K562 (cell line): ENCODE measurements at regions not wholly inside any gene's neighbourhood (a gene's known extent, or its start where the extent isn't known, plus 50 kb on each side); places are given as distances from the start of the nearest gene placed in this dataset.
"Not testable (repeated sequence)": the region's sequence is repeated elsewhere in the genome, so short reads cannot be mapped to it uniquely, and the experiment has no call there.

Experiments
- ATAC-seq: fragments of 200-7000 bp; cut with Tn5 transposase; 3 replicates; pipeline ENCODE4 v1.9.1; 2020; ENCODE audit warnings: moderate library complexity
- BruUV-seq: library from RNA; stranded (reverse); fragments of 400-500 nt; replicated peaks from 2 replicates; lab custom pipeline; 2021; lab: Mats Ljungman, UMichigan
- CTCF ChIA-PET: fragments of 300-600 bp; formaldehyde crosslinking; extraction: SDS; loops from one replicate; lab custom pipeline; 2021; ENCODE audit warnings: low intra/inter-chr PET ratio; lab: Yijun Ruan, JAX
- POLR2A ChIA-PET: fragments of 300-600, 350-650 bp; sonication (Branson Sonifier 250); formaldehyde crosslinking; extraction: SDS; loops from one replicate; lab custom pipeline; 2021; ENCODE audit warnings: antibody characterized with exemption, inconsistent platforms; lab: Yijun Ruan, JAX
- DNase-seq, 4 experiments: peaks; one replicate each; pipeline versions ENCODE4 v3.0.0 to v3.0.0-alpha.2; 2011 to 2018; ENCODE audit warnings: low spot score in 3 of 4, mixed read lengths in 3 of 4; ENCODE audit errors: extremely low read depth in 1 of 4
- FAIRE-seq: peaks from 2 replicates; lab custom pipeline; 2011; peaks lifted over from hg19 to GRCh38; lab: Jason Lieb, UNC
- H2AFZ ChIP-seq: 2 replicates; pipeline ENCODE4 v1.6.0; 2011; ENCODE audit warnings: low read depth, low read length, control low read depth, inconsistent platforms
- H3K27ac ChIP-seq: fragments of 200-600 bp; 3 replicates; pipeline ENCODE4 v1.8.0; 2011; ENCODE audit warnings: low read depth, mild to moderate bottlenecking, control low read depth, inconsistent platforms, low read length, moderate library complexity, mixed read lengths; ENCODE audit errors: extremely low read depth
- H3K27me3 ChIP-seq, 2 experiments: fragments of 300-600 bp in 1 of 2; 2 replicates in 1 of 2; 3 replicates in 1 of 2; pipeline versions ENCODE4 v1.6.0 to v1.8.0; 2011; ENCODE audit warnings: inconsistent platforms in 2 of 2, low read length in 2 of 2, mild to moderate bottlenecking in 1 of 2, mixed read lengths in 1 of 2, moderate library complexity in 1 of 2; ENCODE audit not compliant: control insufficient read depth in 2 of 2, insufficient read depth in 2 of 2
- H3K36me3 ChIP-seq: fragments of 300-600 bp; 3 replicates; pipeline ENCODE4 v1.8.0; 2011; ENCODE audit warnings: mild to moderate bottlenecking, low read length, inconsistent platforms; ENCODE audit not compliant: control insufficient read depth, insufficient read depth
- H3K4me1 ChIP-seq, 2 experiments: fragments of 200-600 bp in 1 of 2; replicated peaks in 1 of 2; 2 replicates in 1 of 2; 3 replicates in 1 of 2; pipeline versions ENCODE4 v1.5.1 to v1.8.0; 2011; ENCODE audit warnings: inconsistent platforms in 2 of 2, low read length in 2 of 2, mild to moderate bottlenecking in 1 of 2, mixed read lengths in 1 of 2, moderate library complexity in 1 of 2; ENCODE audit not compliant: control insufficient read depth in 2 of 2, insufficient read depth in 2 of 2
- H3K4me2 ChIP-seq: 2 replicates; pipeline ENCODE4 v1.6.1; 2011; ENCODE audit warnings: low read length, control low read depth, inconsistent platforms, mixed read lengths; ENCODE audit not compliant: insufficient read depth
- H3K4me3 ChIP-seq: fragments of 200-600 bp; sonication (generic), shearing (Covaris generic); 2 replicates; pipeline ENCODE4 v1.5.1; 2016; ENCODE audit warnings: control low read depth, inconsistent platforms
- H3K79me2 ChIP-seq: fragments of 200-600 bp; 3 replicates; pipeline ENCODE4 v1.8.0; 2011; ENCODE audit warnings: low read length, inconsistent platforms; ENCODE audit not compliant: control insufficient read depth, insufficient read depth
- H3K9ac ChIP-seq, 2 experiments: 2 replicates each; pipeline versions ENCODE4 v1.6.0 to v1.6.1; 2011; ENCODE audit warnings: low read depth in 2 of 2, low read length in 2 of 2, control low read depth in 1 of 2, inconsistent platforms in 1 of 2, mild to moderate bottlenecking in 1 of 2, mixed read lengths in 1 of 2; ENCODE audit not compliant: insufficient read depth in 1 of 2
- H3K9me1 ChIP-seq: one replicate; pipeline ENCODE4 v1.6.0; 2011; ENCODE audit warnings: inconsistent platforms, mild to moderate bottlenecking, low read length, moderate library complexity; ENCODE audit not compliant: control insufficient read depth, insufficient read depth
- H3K9me3 ChIP-seq: replicated peaks from 2 replicates; pipeline ENCODE4 v1.5.1; 2011; ENCODE audit warnings: low read depth, low read length, inconsistent platforms; ENCODE audit not compliant: control insufficient read depth, insufficient read depth
- H4K20me1 ChIP-seq: replicated peaks from 2 replicates; pipeline ENCODE4 v1.6.1; 2011; ENCODE audit warnings: low read length, inconsistent platforms, mixed read lengths; ENCODE audit not compliant: control insufficient read depth, insufficient read depth
- ZNF324 ChIP-seq: fragments of 250-450 bp; sonication (Bioruptor Pico); IDR thresholded peaks from 2 replicates; pipeline ENCODE4 v1.4.0; 2020; ENCODE audit warnings: mild to moderate bottlenecking
- ZNF354B ChIP-seq: fragments of 250-450 bp; sonication (Bioruptor Pico); IDR thresholded peaks from 2 replicates; pipeline ENCODE4 v1.4.0; 2020
- ZNF507 ChIP-seq: conservative IDR thresholded peaks from 2 replicates; pipeline ENCODE4 v1.6.1; 2017; ENCODE audit warnings: missing genetic modification characterization, missing compliant biosample characterization
- WGBS: fragments of 100-300 bp; shearing (Covaris generic); methylation state at CpG from one replicate; pipeline ENCODE4 v1.1.6; 2016; ENCODE audit warnings: low coverage, mixed read lengths; ENCODE audit not compliant: insufficient coverage; ENCODE audit errors: missing lambda C conversion rate; 5-methylcytosine and 5-hydroxymethylcytosine counted together
- in situ Hi-C: fragments of 300-500 bp; cut with MboI; formaldehyde crosslinking; loops from 4 replicates; pipeline ENCODE4 v1.15.0; 2018; ENCODE audit warnings: inconsistent platforms, mixed read lengths
- intact Hi-C: fragments of 100-400 bp; cut with micrococcal nuclease; formaldehyde crosslinking; loops from 2 replicates; pipeline ENCODE4 v1.14.2; 2022

DNA sequence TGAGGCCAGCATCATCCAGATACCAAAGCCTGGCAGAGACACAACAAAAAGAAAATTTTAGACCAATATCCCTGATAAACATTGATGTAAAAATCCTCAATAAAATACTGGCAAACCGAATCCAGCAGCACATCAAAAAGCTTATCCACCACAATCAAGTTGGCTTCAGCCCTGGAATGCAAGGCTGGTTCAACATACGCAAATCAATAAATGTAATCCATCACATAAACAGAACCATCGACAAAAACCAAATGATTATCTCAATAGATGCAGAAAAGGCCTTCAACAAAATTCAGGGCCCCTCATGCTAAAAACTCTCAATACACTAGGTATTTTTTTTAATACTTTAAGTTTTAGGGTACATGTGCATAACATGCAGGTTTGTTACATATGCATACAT, 74.1 kb downstream of the ELAPOR2 start:
- ATAC-seq, H3K9me1 ChIP-seq, BruUV-seq, CTCF ChIA-PET, DNase-seq, H3K9ac ChIP-seq, H3K79me2 ChIP-seq, in situ Hi-C loops, H3K4me2 ChIP-seq, H2AFZ ChIP-seq, H3K9me3 ChIP-seq, H3K27me3 ChIP-seq, FAIRE-seq, H4K20me1 ChIP-seq, intact Hi-C loops, H3K4me3 ChIP-seq, H3K36me3 ChIP-seq, H3K4me1 ChIP-seq, H3K27ac ChIP-seq, POLR2A ChIA-PET: not testable (repeated sequence)
- 42% methylated on average over 3 of the region's 3 CpGs for WGBS
- TF ChIP-seq ZNF324 (CRISPR knock-in tag) (peak; percentile 99), ZNF507 (peak; percentile 27; the same call in 1 of the 2 replicates)

DNA sequence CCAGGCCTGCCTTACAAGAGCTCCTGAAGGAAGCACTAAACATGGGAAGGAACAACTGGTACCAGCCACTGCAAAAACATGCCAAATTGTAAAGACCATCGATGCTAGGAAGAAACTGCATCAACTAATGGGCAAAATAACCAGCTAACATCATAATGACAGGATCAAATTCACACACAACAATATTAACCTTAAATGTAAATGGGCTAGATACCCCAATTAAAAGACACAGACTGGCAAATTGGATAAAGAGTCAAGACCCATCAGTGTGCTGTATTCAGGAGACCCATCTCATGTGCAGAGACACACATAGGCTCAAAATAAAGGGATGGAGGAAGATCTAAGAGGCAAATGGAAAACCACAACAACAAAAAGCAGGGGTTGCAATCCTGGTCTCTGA, 75.8 kb downstream of the ELAPOR2 start:
- H3K4me2 ChIP-seq, H3K9ac ChIP-seq: not testable (repeated sequence)
- TF ChIP-seq ZNF507 (peak; percentile 97), ZNF354B (peak; percentile 89)
- TF ChIP-seq, all 486 proteins: peak for 2; not testable (repeated sequence) for 484
- H3K9me3 ChIP-seq, BruUV-seq, DNase-seq, intact Hi-C loops, H3K36me3 ChIP-seq, H4K20me1 ChIP-seq, H3K4me3 ChIP-seq, CTCF ChIA-PET, H3K27me3 ChIP-seq, H3K9me1 ChIP-seq, in situ Hi-C loops, H3K27ac ChIP-seq, FAIRE-seq, H2AFZ ChIP-seq, H3K79me2 ChIP-seq, H3K4me1 ChIP-seq, ATAC-seq: not testable (repeated sequence)
- WGBS: no CpG with 5 or more reads among the region's 1 CpG
- POLR2A ChIA-PET: interaction anchor here (0.6 to 1.6 kb wide), 3 partner anchors 11 to 275 kb away, joined by 3 to 4 read pairs (median 3); partner anchors contain the start of gene DMTF1

DNA sequence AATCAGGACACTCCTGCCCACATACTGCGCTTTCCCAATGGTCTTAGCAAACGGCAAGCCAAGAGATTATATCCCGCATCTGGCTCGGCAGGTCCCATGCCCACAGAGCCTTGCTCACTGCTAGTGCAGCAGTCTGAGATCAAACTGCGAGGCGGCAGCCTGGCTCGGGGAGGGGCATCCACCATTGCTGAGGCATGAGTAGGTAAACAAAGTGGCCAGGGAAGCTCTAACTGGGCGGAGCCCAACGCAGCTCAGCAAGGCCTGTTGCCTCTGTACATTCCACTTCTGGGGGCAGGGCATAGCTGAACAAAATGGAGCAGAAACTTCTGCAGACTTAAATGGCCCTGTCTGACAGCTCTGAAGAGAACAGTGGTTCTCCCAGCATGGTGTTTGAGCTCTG, 77.5 kb downstream of the ELAPOR2 start:
- H3K4me3 ChIP-seq, H3K27ac ChIP-seq, H4K20me1 ChIP-seq, H3K9me3 ChIP-seq, H3K4me2 ChIP-seq, H3K36me3 ChIP-seq, H3K9me1 ChIP-seq, intact Hi-C loops, BruUV-seq, H3K4me1 ChIP-seq, DNase-seq, CTCF ChIA-PET, in situ Hi-C loops, H3K27me3 ChIP-seq, H2AFZ ChIP-seq, ATAC-seq, H3K9ac ChIP-seq, FAIRE-seq: not testable (repeated sequence)
- 78% methylated on average over 9 of the region's 9 CpGs for WGBS
- H3K79me2 ChIP-seq: peaks cover 13% of the 10 kb centered on the region; the same call in 1 of the 3 replicates
- POLR2A ChIA-PET: interaction anchor here (0.6 kb wide), 1 partner anchor 564 kb away, joined by 3 read pairs; no protein-coding TSS in a partner anchor
